GM12878 (cell line): ENCODE measurements at regions not wholly inside any gene's neighbourhood (a gene's known extent, or its start where the extent isn't known, plus 50 kb on each side); places are given as distances from the start of the nearest gene placed in this dataset.
A peak's percentile ranks its signal among the peaks of the same experiment; 100 is the strongest.

Experiments used
- ATF2 ChIP-seq: IDR thresholded peaks from 2 replicates; pipeline ENCODE4 v1.6.1; 2012; ENCODE audit warnings: low read length, inconsistent platforms
- CREB1 ChIP-seq: IDR thresholded peaks from 2 replicates; pipeline ENCODE4 v1.6.1; 2012; ENCODE audit warnings: low read depth, mild to moderate bottlenecking, inconsistent platforms
- DPF2 ChIP-seq: fragments of 450-650 bp; IDR thresholded peaks from 2 replicates; pipeline ENCODE4 v1.6.1; 2017; ENCODE audit warnings: mild to moderate bottlenecking
- HDAC2 ChIP-seq: fragments of 200-600 bp; sonication (generic); IDR thresholded peaks from 2 replicates; pipeline ENCODE4 v1.6.1; 2017
- HSF1 ChIP-seq: fragments of 150-350 bp; IDR thresholded peaks from 2 replicates; pipeline ENCODE4 v1.6.1; 2014; ENCODE audit warnings: mild to moderate bottlenecking, low read depth, low read length
- JUND ChIP-seq: IDR thresholded peaks from 2 replicates; pipeline ENCODE4 v1.6.1; 2012; ENCODE audit warnings: low read depth, mild to moderate bottlenecking, low read length, improper control_type of control experiment, moderate library complexity
- LARP7 ChIP-seq: fragments of 450-650 bp; IDR thresholded peaks from 2 replicates; pipeline ENCODE4 v1.6.1; 2017; ENCODE audit warnings: mild to moderate bottlenecking
- MEF2A ChIP-seq: IDR thresholded peaks from 2 replicates; pipeline ENCODE4 v1.6.1; 2011; ENCODE audit warnings: low read depth, mild to moderate bottlenecking, low read length, moderate library complexity; ENCODE audit not compliant: insufficient read depth
- MTA2 ChIP-seq: fragments of 450-650 bp; IDR thresholded peaks from 2 replicates; pipeline ENCODE4 v1.6.1; 2016; ENCODE audit warnings: low read depth, mild to moderate bottlenecking, moderate library complexity
- SP1 ChIP-seq: IDR thresholded peaks from one replicate; pipeline ENCODE4 v1.6.1; 2011; ENCODE audit warnings: low read depth, low read length
- ZBED1 ChIP-seq: IDR thresholded peaks from 2 replicates; pipeline ENCODE4 v1.6.1; 2016; ENCODE audit warnings: borderline replicate concordance

- peak; percentile 58; the same call in 1 of the 2 replicates for TF ChIP-seq DPF2
- TF ChIP-seq ZBED1: no peak; the same call in 1 of the 2 replicates
- 0 out of 2 replicates have a peak, but pooled peaks have one; percentile 30 for TF ChIP-seq JUND
- TF ChIP-seq ATF2: peak; percentile 83
- peak; percentile 82 for TF ChIP-seq MEF2A
- no peak for TF ChIP-seq HDAC2
- TF ChIP-seq MTA2: peak; percentile 49
- no peak for TF ChIP-seq HSF1
- peak; percentile 12 for TF ChIP-seq SP1
- TF ChIP-seq CREB1: peak; percentile 47; the same call in 1 of the 2 replicates
- TF ChIP-seq LARP7: no peak
Observed at GRCh38 chr5:103340717-103341388, 82.3 kb downstream of the MACIR start (continued).
